ENCODE measurements at regions not wholly inside any gene's neighbourhood (a gene's known extent, or its start where the extent isn't known, plus 50 kb on each side); places are given as distances from the start of the nearest gene placed in this dataset.

DNA sequence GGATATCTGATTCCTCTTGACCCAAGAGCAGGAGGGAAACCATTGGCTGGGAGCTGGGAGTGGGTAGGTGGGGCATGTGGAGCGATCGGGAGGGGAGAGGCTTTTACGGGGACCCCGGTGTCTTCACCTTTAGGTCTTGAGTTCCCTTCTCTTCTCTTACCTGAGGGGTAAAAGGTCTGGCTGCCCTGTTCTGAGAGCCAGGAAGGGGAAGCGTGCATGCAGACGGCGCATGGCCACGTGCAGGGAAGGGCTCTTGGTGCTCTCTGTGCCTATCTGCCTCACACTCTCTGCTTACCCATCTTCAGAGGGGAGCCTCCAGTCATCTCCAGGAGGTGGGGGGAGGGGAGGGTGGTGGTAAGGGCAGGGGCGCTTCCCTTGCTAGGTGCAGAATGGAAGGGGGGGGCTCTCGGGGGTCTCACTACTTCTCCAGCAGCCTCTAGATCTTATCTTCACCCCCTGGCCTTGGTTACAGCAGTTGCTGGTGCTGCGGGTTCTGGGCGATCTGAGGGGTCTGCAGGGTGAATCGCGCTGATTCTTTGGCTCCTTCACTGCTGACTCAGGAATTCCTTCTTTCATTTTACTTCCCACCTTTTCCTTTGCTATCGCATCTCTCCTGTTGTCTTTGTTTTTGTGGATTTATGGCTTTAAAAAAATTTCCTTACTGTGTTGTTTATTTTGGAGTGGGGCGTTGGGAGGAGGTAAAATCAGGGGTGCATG, 225.8 kb upstream of the HS6ST1 start:
- TF ChIP-seq, protein P1, sequence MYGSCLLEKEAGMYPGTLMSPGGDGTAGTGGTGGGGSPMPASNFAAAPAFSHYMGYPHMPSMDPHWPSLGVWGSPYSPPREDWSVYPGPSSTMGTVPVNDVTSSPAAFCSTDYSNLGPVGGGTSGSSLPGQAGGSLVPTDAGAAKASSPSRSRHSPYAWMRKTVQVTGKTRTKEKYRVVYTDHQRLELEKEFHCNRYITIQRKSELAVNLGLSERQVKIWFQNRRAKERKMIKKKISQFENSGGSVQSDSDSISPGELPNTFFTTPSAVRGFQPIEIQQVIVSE (CRISPR knock-in tag; IDR thresholded peaks at IDR 0.05; ENCODE audit: borderline replicate concordance): no peak
- TF ChIP-seq IRF2 (CRISPR knock-in tag; IDR thresholded peaks at IDR 0.05; ENCODE audit: borderline replicate concordance, low read depth) (no peak), CBFB (CRISPR knock-in tag; IDR thresholded peaks at IDR 0.05; ENCODE audit: low read depth) (no peak)
- TF ChIP-seq, protein P2, sequence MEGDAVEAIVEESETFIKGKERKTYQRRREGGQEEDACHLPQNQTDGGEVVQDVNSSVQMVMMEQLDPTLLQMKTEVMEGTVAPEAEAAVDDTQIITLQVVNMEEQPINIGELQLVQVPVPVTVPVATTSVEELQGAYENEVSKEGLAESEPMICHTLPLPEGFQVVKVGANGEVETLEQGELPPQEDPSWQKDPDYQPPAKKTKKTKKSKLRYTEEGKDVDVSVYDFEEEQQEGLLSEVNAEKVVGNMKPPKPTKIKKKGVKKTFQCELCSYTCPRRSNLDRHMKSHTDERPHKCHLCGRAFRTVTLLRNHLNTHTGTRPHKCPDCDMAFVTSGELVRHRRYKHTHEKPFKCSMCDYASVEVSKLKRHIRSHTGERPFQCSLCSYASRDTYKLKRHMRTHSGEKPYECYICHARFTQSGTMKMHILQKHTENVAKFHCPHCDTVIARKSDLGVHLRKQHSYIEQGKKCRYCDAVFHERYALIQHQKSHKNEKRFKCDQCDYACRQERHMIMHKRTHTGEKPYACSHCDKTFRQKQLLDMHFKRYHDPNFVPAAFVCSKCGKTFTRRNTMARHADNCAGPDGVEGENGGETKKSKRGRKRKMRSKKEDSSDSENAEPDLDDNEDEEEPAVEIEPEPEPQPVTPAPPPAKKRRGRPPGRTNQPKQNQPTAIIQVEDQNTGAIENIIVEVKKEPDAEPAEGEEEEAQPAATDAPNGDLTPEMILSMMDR (IDR thresholded peaks at IDR 0.05): no peak
